ENCODE measurements at regions not wholly inside any gene's neighbourhood (a gene's known extent, or its start where the extent isn't known, plus 50 kb on each side); places are given as distances from the start of the nearest gene placed in this dataset.

DNA sequence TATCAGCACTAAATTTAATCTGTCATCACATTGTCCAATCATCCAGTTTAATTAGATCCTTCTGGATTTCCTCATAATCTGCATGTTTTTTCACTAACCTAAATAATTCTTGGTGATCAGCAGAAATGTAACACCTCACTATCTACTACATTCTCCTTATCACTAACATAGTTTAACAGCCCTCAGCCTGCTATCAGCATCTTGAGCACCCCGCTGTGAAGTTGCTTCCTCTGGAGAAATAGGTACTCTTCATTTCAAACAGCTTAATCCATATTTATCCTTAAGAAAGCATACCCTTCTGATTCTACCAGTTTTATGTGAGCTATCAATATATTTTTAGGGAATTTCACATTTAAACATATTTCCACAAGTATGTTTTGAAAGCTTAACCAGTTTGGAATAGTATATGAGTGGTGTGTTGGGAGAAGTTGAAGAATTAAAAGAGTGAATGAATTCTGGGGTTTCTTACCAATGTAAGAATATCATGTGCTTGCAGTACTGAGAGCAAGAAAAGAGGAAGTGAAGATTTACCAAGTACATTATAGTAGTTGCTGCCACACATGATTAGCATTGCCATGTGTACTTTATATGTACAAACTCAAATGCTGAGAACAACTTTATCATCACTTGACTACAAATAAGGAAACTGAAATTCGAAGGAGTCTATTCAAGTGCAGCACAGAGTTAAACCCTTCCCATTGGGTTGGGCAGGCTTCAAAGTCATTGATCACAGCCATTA is 771.1 kb upstream of the ADGRL4 start:
- no TSS peak for BruUV-seq (replicated peaks)
- H3K36me3 Mint-ChIP-seq (ENCODE audit: insufficient read depth, unreplicated experiment), result no peaks in the 10 kb centered on the region
- CTCF ChIA-PET, result no interaction called here

GRCh38 chr1:79775402-79775801 is 768.9 kb upstream of the ADGRL4 start:
- Mint-ChIP-seq H3K27ac (ENCODE audit: unreplicated experiment) (no peak overlapping the region), H3K9me3 (ENCODE audit: unreplicated experiment) (no peaks in the 10 kb centered on the region), H3K36me3 (ENCODE audit: insufficient read depth, unreplicated experiment) (no peaks in the 10 kb centered on the region), H3K27me3 (ENCODE audit: insufficient read depth, unreplicated experiment) (no peaks in the 10 kb centered on the region), H3K4me1 (ENCODE audit: low read depth, unreplicated experiment) (no peaks in the 10 kb centered on the region), H3K4me3 (ENCODE audit: unreplicated experiment) (no peak overlapping the region)
- H3K9me3 ChIP-seq, result no peaks in the 10 kb centered on the region
- H3K36me3 ChIP-seq (ENCODE audit: control insufficient read depth, insufficient read depth, low read length), result no peaks in the 10 kb centered on the region
- no peak overlapping the region for H3K4me3 ChIP-seq (ENCODE audit: low read depth, low read length)
- H3K4me1 ChIP-seq, result no peaks in the 10 kb centered on the region
- intact Hi-C loops (cut with micrococcal nuclease; ENCODE audit: unreplicated experiment), result no loop called here
- no TSS peak for BruUV-seq (replicated peaks)
- TF ChIP-seq CTCF (IDR thresholded peaks at IDR 0.05; ENCODE audit: insufficient read depth in 1 of 2, low read depth in 1 of 2, low read length in 1 of 2, severe bottlenecking in 1 of 2, unreplicated experiment in 1 of 2), result no peak
- ChIA-PET POLR2A (no interaction called here), CTCF (no interaction called here)
- no peaks in the 10 kb centered on the region for H3K27me3 ChIP-seq (replicated peaks; ENCODE audit: control insufficient read depth, insufficient read depth, low read length)
- no peak for DNase-seq

More for the DNA sequence above, 771.1 kb upstream of the ADGRL4 start:
- Mint-ChIP-seq H3K4me1 (ENCODE audit: low read depth, unreplicated experiment) (no peaks in the 10 kb centered on the region), H3K27me3 (ENCODE audit: insufficient read depth, unreplicated experiment) (no peaks in the 10 kb centered on the region), H3K9me3 (ENCODE audit: unreplicated experiment) (no peaks in the 10 kb centered on the region), H3K4me3 (ENCODE audit: unreplicated experiment) (no peak overlapping the region), H3K27ac (ENCODE audit: unreplicated experiment) (no peak overlapping the region)
- H3K27me3 ChIP-seq (replicated peaks; ENCODE audit: control insufficient read depth, insufficient read depth, low read length), result no peaks in the 10 kb centered on the region
- no peak overlapping the region for H3K4me3 ChIP-seq (ENCODE audit: low read depth, low read length)
- TF ChIP-seq CTCF (IDR thresholded peaks at IDR 0.05; ENCODE audit: insufficient read depth in 1 of 2, low read depth in 1 of 2, low read length in 1 of 2, severe bottlenecking in 1 of 2, unreplicated experiment in 1 of 2), result no peak
- H3K36me3 ChIP-seq (ENCODE audit: control insufficient read depth, insufficient read depth, low read length), result no peaks in the 10 kb centered on the region
- intact Hi-C loops (cut with micrococcal nuclease; ENCODE audit: unreplicated experiment), result no loop called here
- DNase-seq, result no peak
- H3K9me3 ChIP-seq, result no peaks in the 10 kb centered on the region
- POLR2A ChIA-PET, result no interaction called here
- H3K4me1 ChIP-seq, result no peaks in the 10 kb centered on the region

- TF ChIP-seq CTCF (IDR thresholded peaks at IDR 0.05; ENCODE audit: insufficient read depth in 1 of 2, low read depth in 1 of 2, low read length in 1 of 2, severe bottlenecking in 1 of 2, unreplicated experiment in 1 of 2), result no peak
- CTCF ChIA-PET, result no interaction called here
These were observed 766.9 kb upstream of the ADGRL4 start for GRCh38 chr1:79773385-79773784.

More at GRCh38 chr1:79773385-79773784, 766.9 kb upstream of the ADGRL4 start:
- no peaks in the 10 kb centered on the region for H3K9me3 Mint-ChIP-seq (ENCODE audit: unreplicated experiment)
- POLR2A ChIA-PET, result no interaction called here
- H3K9me3 ChIP-seq, result no peaks in the 10 kb centered on the region
- no peaks in the 10 kb centered on the region for H3K4me1 Mint-ChIP-seq (ENCODE audit: low read depth, unreplicated experiment)
- H3K36me3 ChIP-seq (ENCODE audit: control insufficient read depth, insufficient read depth, low read length), result no peaks in the 10 kb centered on the region
- no peaks in the 10 kb centered on the region for H3K36me3 Mint-ChIP-seq (ENCODE audit: insufficient read depth, unreplicated experiment)
- intact Hi-C loops (cut with micrococcal nuclease; ENCODE audit: unreplicated experiment), result no loop called here
- BruUV-seq (replicated peaks), result no TSS peak
- no peaks in the 10 kb centered on the region for H3K27me3 Mint-ChIP-seq (ENCODE audit: insufficient read depth, unreplicated experiment)
- H3K4me3 Mint-ChIP-seq (ENCODE audit: unreplicated experiment), result no peak overlapping the region
- no peak for DNase-seq
- H3K4me1 ChIP-seq, result no peaks in the 10 kb centered on the region
- H3K27ac Mint-ChIP-seq (ENCODE audit: unreplicated experiment), result no peak overlapping the region
- no peak overlapping the region for H3K4me3 ChIP-seq (ENCODE audit: low read depth, low read length)
- H3K27me3 ChIP-seq (replicated peaks; ENCODE audit: control insufficient read depth, insufficient read depth, low read length), result no peaks in the 10 kb centered on the region

All from Caco-2 (cell line).